ENCODE measurements at regions not wholly inside any gene's neighbourhood (a gene's known extent, or its start where the extent isn't known, plus 50 kb on each side); places are given as distances from the start of the nearest gene placed in this dataset.

GRCh38 chr9:2263665-2264064 lies 248.5 kb downstream of the SMARCA2 start:
- no peak for TF ChIP-seq POLR2A (IDR thresholded peaks at IDR 0.05; ENCODE audit: low read depth, low read length)
- no peak for TF ChIP-seq CEBPB (IDR thresholded peaks at IDR 0.05; ENCODE audit: low read depth, low read length)
- no peak for TF ChIP-seq CHD1 (IDR thresholded peaks at IDR 0.05; ENCODE audit: low read depth, low read length)

Data from IMR-90 (cell line).